WTC11 (cell line): ENCODE measurements at regions not wholly inside any gene's neighbourhood (a gene's known extent, or its start where the extent isn't known, plus 50 kb on each side); places are given as distances from the start of the nearest gene placed in this dataset.

Experiments
- ATAC-seq: fragments of 200-7000 bp; cut with Tn5 transposase; 2 replicates; pipeline ENCODE4 v1.10.0; 2021; ENCODE audit warnings: mild to moderate bottlenecking, moderate library complexity
- CTCF ChIA-PET: fragments of 300-600 bp; sonication (Branson Sonifier 250); formaldehyde crosslinking; loops from one replicate; lab custom pipeline; 2021; ENCODE audit warnings: antibody characterized with exemption; lab: Charles Lee
- POLR2A ChIA-PET: fragments of 350-600 bp; sonication (Branson Sonifier 250); formaldehyde crosslinking; loops from one replicate; lab custom pipeline; 2021; ENCODE audit warnings: antibody characterized with exemption; lab: Charles Lee
- DNase-seq: peaks from one replicate; pipeline ENCODE4 v3.0.0; 2021; ENCODE audit warnings: low spot score
- H3K27ac Mint-ChIP-seq: 2 replicates; pipeline ENCODE4 v1.8.0; 2021; ENCODE audit warnings: mixed read lengths
- H3K27me3 Mint-ChIP-seq: 2 replicates; pipeline ENCODE4 v1.8.0; 2021; ENCODE audit warnings: low read depth, mild to moderate bottlenecking, moderate library complexity, mixed read lengths
- H3K36me3 Mint-ChIP-seq: 2 replicates; pipeline ENCODE4 v1.8.0; 2021; ENCODE audit warnings: mixed read lengths
- H3K4me1 Mint-ChIP-seq: 2 replicates; pipeline ENCODE4 v1.8.0; 2022; ENCODE audit warnings: mixed read lengths
- H3K4me3 Mint-ChIP-seq: 2 replicates; pipeline ENCODE4 v1.8.0; 2021; ENCODE audit warnings: mild to moderate bottlenecking, moderate library complexity, mixed read lengths
- H3K9me3 Mint-ChIP-seq: 2 replicates; pipeline ENCODE4 v1.8.0; 2021; ENCODE audit warnings: mixed read lengths
- MYBL2 ChIP-seq: sonication (generic); formaldehyde crosslinking; IDR thresholded peaks from 2 replicates; pipeline ENCODE4 v1.8.1; 2023; ENCODE audit warnings: mild to moderate bottlenecking, moderate library complexity, missing genetic modification reagents
- NFATC4 ChIP-seq: fragments of 250-450 bp; sonication (Bioruptor Pico); IDR thresholded peaks from 2 replicates; pipeline ENCODE4 v1.9.0; 2021; ENCODE audit warnings: mild to moderate bottlenecking
- RORB ChIP-seq: fragments of 250-450 bp; sonication (Bioruptor Pico); IDR thresholded peaks from 2 replicates; pipeline ENCODE4 v1.9.0; 2021; ENCODE audit warnings: mild to moderate bottlenecking
- ZNF317 ChIP-seq: sonication (generic); formaldehyde crosslinking; IDR thresholded peaks from 2 replicates; pipeline ENCODE4 v1.8.1; 2023; ENCODE audit warnings: low read depth, mild to moderate bottlenecking, moderate library complexity, missing genetic modification reagents, borderline replicate concordance
- ZNF416 ChIP-seq: fragments of 250-450 bp; sonication (Bioruptor Pico); IDR thresholded peaks from 2 replicates; pipeline ENCODE4 v1.9.0; 2021; ENCODE audit warnings: mild to moderate bottlenecking, inconsistent platforms
- ZNF423 ChIP-seq: fragments of 250-450 bp; sonication (Bioruptor Pico); IDR thresholded peaks from 2 replicates; pipeline ENCODE4 v2.1.2; 2022; ENCODE audit warnings: mild to moderate bottlenecking, moderate library complexity
- TF ChIP-seq, protein P1 (sequence below): fragments of 250-450 bp; sonication (Bioruptor Pico); IDR thresholded peaks from 2 replicates; pipeline ENCODE4 v2.1.2; 2022; ENCODE audit warnings: mild to moderate bottlenecking, moderate library complexity

DNA sequence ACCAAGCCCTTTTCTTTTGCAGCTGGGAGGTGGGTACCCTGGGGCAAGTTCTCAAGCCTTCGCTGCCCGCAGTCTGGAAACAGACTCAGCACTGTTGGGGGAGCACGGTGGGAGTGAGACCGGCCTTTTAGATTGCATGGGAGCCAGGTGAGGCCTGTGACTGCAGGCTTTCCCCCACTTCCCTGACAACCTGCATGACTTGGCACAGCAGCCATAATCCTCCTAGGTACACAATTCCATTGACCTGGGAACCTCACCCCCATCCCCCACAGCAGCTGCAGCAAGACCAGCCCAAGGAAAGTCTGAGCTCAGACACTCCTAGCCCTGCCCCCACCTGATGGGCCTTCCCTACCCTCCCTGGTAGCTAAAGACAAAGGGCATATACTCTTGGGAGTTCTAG is 52.2 kb upstream of the CCDC80 start:
- ChIA-PET CTCF (interaction anchor here (0.7 kb wide), 1 partner anchor 42 kb away, joined by 3 read pairs; no protein-coding TSS in a partner anchor), POLR2A (no interaction called here)
- H3K4me1 Mint-ChIP-seq: peaks cover 37% of the 10 kb centered on the region
- no peak for TF ChIP-seq MYBL2 (CRISPR knock-in tag)
- TF ChIP-seq ZNF423 (CRISPR knock-in tag): no peak
- no peak for TF ChIP-seq ZNF317 (CRISPR knock-in tag)
- TF ChIP-seq, protein P1, sequence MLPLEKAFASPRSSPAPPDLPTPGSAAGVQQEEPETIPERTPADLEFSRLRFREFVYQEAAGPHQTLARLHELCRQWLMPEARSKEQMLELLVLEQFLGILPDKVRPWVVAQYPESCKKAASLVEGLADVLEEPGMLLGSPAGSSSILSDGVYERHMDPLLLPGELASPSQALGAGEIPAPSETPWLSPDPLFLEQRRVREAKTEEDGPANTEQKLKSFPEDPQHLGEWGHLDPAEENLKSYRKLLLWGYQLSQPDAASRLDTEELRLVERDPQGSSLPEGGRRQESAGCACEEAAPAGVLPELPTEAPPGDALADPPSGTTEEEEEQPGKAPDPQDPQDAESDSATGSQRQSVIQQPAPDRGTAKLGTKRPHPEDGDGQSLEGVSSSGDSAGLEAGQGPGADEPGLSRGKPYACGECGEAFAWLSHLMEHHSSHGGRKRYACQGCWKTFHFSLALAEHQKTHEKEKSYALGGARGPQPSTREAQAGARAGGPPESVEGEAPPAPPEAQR (CRISPR knock-in tag): no peak
- no peak for TF ChIP-seq NFATC4
- TF ChIP-seq ZNF416 (CRISPR knock-in tag): no peak
- no peak for TF ChIP-seq RORB
- TF ChIP-seq, all 79 proteins: peak for 0
- Mint-ChIP-seq H3K27me3 (no peaks in the 10 kb centered on the region; the same call in 1 of the 2 replicates), H3K27ac (no peak overlapping the region), H3K4me3 (no peak overlapping the region), H3K36me3 (peaks cover 14% of the 10 kb centered on the region), H3K9me3 (peaks cover 18% of the 10 kb centered on the region)
- no peak for DNase-seq
- no peak for ATAC-seq
